GM19023 (cell line): ENCODE measurements at regions not wholly inside any gene's neighbourhood (a gene's known extent, or its start where the extent isn't known, plus 50 kb on each side); places are given as distances from the start of the nearest gene placed in this dataset.
A peak's percentile ranks its signal among the peaks of the same experiment; 100 is the strongest.

ENCODE experiments used
- ATAC-seq: cut with Tn5 transposase; IDR thresholded peaks from one replicate; pipeline ENCODE4 v1.9.1; 2021; ENCODE audit warnings: mild to moderate bottlenecking, moderate library complexity; ENCODE audit not compliant: unreplicated experiment

DNA sequence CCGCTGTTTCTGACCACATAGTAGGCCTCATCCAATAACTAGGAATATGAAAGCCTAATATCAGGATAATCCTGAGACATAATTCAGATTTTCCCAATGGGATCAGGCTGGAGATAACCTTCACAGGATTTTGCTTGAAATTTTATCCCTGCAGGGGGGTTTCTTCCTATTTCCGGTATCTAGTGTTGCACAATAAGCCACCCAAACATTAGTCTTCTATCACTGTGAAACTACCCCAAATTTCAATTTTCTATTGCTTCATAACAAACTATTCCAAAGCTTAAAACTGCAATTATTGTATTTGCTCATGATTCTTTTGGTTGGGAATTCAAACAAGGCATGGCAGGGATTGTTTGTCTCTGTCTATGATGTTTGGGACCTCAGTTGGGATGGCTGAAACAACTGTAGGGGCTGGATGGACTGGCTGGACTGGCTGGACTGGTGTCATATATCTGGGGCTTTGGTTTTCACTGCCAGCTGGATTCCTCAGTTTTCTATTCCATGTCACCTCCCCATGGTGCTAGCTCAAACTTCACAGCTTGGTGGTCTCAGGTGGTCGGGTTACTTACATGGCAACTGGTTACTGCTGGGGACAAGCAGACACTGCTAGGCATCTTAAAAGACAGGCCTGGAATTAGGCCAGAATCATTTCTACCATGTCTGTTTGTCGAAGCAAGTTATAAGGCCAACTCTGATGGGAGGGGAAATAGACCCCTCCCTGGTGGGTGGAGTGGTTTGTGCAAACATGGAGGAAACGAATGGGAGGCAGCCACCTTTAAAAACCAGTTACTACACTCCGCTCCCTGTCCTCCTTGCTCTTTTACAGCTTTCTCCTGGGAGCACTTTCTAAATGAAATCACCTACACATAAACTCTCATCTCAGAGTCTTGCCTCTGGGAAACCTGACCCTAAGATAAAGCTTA is 88.2 kb upstream of the STT3B start:
- ATAC-seq, result no peak

DNA sequence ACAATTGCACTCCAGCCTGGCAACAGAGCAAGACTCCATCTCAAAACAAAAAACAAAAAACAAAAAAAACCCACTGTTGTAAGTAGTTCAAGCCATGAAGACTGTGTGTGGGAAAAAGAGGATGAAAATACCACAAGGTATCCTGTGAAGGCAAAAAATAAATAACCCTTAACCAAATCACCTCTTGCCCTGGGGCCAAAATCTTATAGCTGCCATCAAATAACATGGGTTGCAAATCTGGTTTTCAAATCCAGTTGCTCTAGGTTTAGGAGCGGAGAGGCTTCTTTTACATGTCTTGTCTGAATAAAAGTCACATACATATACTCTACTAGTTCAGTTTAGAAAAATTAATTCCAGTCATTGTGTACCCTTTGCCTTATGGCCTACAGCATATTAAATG is 87.0 kb upstream of the STT3B start:
- ATAC-seq, result no peak

- peak; percentile 79 for ATAC-seq
Observed at GRCh38 chr3:31448035-31448881, 84.5 kb upstream of the STT3B start.

DNA sequence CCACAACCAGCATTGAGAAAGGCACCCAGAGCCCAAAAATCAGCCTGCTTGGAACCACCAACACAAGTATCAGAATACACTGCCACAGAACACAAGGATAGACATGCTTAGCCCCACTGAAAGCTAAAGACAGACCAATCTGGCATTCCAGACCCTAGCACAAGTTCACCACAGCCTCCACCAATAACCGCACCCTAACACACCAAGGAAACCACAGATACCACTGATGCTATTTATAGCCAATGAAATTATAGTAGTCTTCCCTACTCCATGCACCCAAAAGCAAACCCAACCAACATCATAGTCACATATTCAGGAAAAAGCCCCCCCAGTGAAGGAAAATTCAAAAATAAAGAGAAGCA is 83.9 kb upstream of the STT3B start:
- ATAC-seq, result peak; percentile 32

DNA sequence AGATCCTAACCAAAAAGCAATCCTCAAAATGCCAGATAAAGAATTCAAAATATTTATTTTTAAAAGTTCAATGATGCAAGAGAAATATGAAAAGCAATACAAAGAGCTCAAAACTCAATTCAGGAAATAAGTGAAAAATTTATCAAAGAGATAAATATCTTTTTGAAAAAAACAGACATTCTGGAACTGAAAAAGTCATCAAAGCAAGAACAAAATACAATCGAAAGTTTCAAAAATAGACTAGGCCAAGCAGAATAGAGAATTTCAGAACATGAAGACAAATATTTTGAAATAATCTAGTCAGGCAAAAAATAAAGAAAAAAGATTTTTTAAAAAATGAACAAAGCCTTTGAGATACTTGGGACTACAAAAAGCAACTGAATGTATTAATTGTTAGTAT is 83.4 kb upstream of the STT3B start:
- no peak for ATAC-seq

DNA sequence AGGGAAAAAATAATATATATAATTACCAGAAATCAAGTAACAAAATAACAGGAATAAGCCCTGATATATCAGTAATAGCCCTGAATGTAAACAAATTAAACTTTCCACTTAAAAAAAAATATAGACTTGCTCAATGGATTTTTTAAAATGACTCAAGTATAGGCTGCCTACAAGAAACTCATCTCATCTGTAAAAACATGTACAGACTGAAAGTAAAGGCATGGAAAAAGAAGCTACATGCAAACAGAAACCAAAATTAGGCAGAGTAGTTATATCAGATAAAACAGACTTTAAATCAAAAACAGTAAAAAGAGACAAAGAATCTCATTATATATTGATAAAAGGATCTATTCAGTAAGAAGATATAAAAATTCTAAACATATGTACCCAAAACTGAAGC is 82.4 kb upstream of the STT3B start:
- ATAC-seq, result no peak

DNA sequence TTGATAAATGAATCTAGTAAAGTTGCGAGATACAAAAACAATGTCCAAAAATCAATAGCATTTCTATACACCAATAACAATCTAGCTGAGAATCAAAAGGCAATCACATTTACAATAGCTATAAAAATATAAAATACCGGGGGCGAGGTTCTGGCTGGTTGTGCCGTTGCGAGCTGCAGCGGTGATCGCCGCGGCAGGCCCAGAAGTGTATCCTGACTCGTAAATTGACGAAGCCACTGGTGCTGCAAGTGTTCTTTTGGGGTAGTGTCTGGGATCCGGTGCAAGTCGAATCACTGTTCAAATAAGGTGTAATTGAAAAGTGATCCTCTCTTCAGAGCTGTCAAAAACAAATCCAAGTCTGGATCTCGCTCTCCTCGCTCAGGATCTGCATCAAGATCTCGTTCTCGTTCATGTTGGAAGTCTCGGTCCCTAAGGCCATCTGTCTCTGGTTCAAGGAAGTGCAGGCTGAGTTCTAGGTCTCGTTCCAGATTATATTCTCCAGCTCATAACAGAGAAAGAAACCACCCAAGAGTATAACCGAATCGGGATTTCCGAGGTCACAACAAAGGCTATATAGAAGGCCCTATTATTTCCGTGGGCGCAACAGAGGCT is 80.1 kb upstream of the STT3B start:
- ATAC-seq, result no peak

- no peak for ATAC-seq
Observed at GRCh38 chr3:31453430-31453829, 79.3 kb upstream of the STT3B start.

- ATAC-seq, result no peak
Observed at GRCh38 chr3:31455524-31455923, 77.2 kb upstream of the STT3B start.

DNA sequence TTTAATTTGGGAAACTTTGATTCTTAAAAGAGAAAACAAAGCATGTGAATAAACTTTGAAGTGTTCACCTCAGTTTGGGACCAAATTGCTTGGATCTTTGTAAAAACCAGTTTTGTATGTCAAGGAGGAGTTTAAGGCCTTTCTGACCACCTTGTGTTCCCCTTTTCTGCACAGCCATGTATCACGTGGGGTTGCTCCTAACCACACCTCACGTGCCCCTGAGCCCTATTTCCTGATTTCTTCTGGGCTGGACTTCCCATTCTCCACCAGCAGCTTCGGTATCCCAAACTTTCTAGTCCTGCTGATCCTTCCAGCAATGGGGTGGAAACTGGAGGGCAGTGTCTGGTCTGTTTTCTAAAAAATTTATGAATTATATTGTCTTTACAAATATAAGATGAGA is 76.4 kb upstream of the STT3B start:
- ATAC-seq, result no peak

DNA sequence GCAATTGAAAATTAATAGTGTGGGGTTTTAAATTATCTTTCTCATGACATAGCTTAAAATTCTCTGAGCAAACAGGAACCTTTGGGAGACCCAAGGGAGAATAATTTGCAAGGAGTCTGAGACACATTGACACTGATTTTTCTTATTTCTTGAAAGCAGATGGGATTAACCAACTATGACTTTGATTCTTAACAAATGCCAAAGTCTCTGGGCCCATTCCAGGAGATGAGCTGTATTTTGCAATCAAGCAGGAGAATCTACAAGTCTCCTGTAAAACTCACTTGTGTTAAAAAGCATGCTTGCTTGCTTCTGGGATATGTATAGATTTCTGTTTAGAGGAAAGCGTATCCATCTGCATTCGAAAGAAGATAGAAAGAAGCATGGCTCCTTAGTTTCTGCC is 71.3 kb upstream of the STT3B start:
- no peak for ATAC-seq

- ATAC-seq, result peak; percentile 80
Observed at GRCh38 chr3:31462050-31462569, 70.6 kb upstream of the STT3B start.

DNA sequence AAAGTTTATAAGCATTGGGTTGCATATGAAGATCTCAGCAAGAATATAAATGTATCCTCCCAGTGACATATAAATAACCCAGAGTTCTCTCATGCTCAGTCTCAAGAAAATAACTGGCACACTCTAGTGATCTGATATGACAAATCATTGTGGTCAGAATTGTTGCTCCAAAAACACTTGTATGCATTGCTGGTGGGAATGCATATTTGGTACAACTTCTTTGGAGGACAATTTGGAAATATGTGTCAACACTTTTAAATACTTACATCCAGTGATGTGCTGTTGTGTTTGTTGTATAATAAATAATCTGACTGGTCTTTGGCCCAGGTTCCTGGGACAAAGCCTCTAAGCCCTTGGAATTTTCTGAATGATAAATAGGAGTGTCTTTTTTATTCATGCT is 66.7 kb upstream of the STT3B start:
- ATAC-seq, result no peak

GRCh38 chr3:31466866-31467265 is 65.9 kb upstream of the STT3B start:
- ATAC-seq, result no peak

DNA sequence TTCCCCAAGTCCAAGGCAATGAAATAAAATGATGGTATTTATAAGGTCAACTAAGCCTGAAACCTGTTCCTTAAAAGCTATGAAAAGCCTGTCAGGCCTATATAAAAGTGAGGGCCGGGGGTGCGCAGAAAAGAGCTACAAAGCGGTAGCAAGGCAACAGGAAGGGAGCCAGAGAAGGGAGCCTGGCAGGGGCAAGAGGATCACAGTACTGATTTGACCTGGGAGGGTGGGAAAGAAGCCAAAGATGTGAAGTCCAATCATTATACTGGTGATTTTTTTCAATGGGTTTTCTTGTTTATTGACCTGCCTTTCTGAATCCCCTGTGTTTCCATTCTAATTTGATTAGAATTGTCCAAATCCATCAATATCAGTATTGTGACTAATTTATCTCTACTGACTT is 64.3 kb upstream of the STT3B start:
- no peak for ATAC-seq

DNA sequence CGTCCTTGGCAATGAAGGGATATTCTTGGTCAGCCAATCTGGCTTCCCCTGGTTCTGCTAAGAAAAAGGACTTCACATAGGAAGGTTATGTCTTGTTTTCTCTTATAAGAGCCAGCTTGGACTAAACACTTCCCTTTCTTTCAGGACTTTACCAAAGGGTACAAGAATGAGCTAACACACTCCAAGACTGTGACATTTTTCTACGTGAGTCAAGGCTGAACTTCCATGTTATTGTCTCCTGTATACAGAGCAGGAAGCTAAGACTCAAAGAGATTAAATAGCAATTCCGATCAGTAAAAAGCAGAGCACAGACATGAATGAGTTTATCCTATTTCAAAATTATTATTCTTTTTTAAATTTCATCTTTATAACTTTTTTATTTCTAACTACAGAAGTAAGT is 63.3 kb upstream of the STT3B start:
- ATAC-seq, result no peak

DNA sequence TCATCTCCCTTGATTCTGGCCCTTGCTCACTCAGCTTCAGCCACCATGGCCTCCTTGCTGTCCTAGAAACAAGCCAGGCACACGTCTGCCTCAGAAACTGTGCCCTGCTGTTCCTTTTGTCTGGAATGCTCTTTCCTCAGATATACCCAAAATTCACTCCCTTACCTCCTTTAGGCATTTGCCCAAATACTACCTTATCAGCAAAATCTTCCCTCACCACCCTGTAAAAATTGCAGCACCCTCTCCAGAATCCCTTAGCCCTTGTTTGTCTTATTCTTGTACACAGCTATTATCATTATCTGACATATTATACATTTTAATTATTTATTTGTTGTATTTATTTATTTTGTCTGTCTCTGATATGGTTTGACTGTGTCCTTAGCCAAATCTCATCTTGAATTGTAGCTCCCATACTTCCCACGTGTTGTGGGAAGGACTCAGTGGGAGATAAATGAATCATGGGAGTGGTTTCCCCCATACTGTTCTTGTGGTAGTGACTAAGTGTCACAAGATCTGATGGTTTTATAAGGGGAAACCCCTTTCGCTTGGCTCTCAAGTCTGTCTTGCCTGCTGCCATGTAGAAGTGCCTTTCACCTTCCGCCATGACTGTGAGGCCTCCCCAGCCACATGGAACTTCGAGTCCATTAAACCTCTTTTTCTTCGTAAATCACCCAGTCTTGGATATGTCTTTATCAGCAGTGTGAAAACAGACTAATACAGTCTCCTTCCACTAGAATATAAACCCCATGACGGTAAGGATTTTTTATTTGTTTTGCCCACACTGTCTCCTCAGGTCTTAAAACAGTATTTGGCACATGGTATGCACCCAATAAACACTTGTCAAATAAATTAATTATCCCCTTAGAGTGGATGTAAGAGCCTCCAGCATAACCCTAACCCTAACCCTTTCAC is 60.0 kb upstream of the STT3B start:
- ATAC-seq, result no peak

DNA sequence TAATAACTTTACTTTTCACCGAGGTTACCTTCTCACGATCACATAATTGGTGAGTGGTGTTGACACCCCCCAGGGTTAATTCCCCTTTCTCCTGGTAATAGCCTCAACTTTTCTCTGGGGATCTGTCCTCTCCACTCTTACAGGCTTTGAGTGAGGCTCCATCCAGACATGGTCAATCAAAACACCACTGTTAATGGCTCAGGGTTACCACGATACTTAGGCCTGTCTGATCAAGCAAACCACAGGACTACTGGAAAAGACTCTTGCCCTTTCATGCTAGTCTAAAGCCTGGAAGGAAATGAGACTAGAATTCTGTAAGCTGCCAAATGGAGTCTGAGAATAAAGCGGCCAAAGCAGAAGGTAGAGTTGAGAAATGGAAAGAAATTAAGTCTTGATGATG is 56.5 kb upstream of the STT3B start:
- ATAC-seq, result no peak

DNA sequence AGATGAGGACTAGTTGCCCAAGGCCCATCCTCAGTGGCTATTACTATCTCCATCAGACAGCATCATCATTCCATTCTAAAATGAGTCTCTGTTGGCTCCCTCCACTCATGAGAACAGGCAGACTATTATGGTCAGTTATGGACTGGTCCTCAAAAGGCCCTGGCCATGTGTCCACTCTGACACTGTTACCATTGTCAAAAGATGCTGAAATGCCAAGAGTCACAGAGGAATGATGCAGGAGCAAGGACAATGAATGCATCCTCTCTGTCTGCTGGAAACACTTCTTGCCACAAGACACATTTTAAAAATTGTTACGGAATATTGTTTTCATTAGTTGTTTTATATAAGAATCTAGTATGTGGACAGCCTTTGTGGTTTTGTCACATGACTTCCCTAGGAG is 53.3 kb upstream of the STT3B start:
- ATAC-seq, result no peak

- ATAC-seq, result no peak
Observed at GRCh38 chr3:31481697-31482096, 51.0 kb upstream of the STT3B start.
